C4-2B (cell line): ENCODE measurements at regions not wholly inside any gene's neighbourhood (a gene's known extent, or its start where the extent isn't known, plus 50 kb on each side); places are given as distances from the start of the nearest gene placed in this dataset.

Experiments used
- CTCF ChIP-seq: fragments of 450-650 bp; conservative IDR thresholded peaks from 2 replicates; pipeline ENCODE4 v1.5.1; 2017; ENCODE audit warnings: mild to moderate bottlenecking
- ZFX ChIP-seq: fragments of 450-650 bp; IDR thresholded peaks from 2 replicates; pipeline ENCODE4 v1.6.1; 2017

GRCh38 chr6:139567095-139567494 is 192.6 kb upstream of the CITED2 start:
- TF ChIP-seq CTCF (no peak), ZFX (no peak)
